Non-pigmented ciliary epithelial cell (primary cell): ENCODE measurements at regions not wholly inside any gene's neighbourhood (a gene's known extent, or its start where the extent isn't known, plus 50 kb on each side); places are given as distances from the start of the nearest gene placed in this dataset.
"Not testable (repeated sequence)": the region's sequence is repeated elsewhere in the genome, so short reads cannot be mapped to it uniquely, and the experiment has no call there.

ENCODE experiments used
- DNase-seq: peaks from one replicate; pipeline ENCODE4 v3.0.0-alpha.2; 2010; ENCODE audit warnings: low read depth

- DNase-seq, result no peak
Measured at GRCh38 chr17:70934835-70935234, 765.5 kb downstream of the KCNJ2 start.

GRCh38 chr17:70936724-70937123 is 767.4 kb downstream of the KCNJ2 start:
- no peak for DNase-seq

GRCh38 chr17:70938336-70938735 is 769.0 kb downstream of the KCNJ2 start:
- DNase-seq, result no peak

GRCh38 chr17:70945386-70945785 is 776.1 kb downstream of the KCNJ2 start:
- DNase-seq, result no peak

GRCh38 chr17:70947215-70947614 is 777.9 kb downstream of the KCNJ2 start:
- no peak for DNase-seq

GRCh38 chr17:70947636-70948565 is 778.6 kb downstream of the KCNJ2 start:
- DNase-seq, result no peak

- DNase-seq, result not testable (repeated sequence)
Measured at GRCh38 chr17:70953140-70953539, 783.8 kb downstream of the KCNJ2 start.

GRCh38 chr17:70955441-70955840 is 786.1 kb downstream of the KCNJ2 start:
- no peak for DNase-seq

- no peak for DNase-seq
Measured at GRCh38 chr17:70956726-70957125, 787.4 kb downstream of the KCNJ2 start.

- DNase-seq, result peak; percentile 22
Measured at GRCh38 chr17:70961341-70961740, 792.0 kb downstream of the KCNJ2 start.

GRCh38 chr17:70968302-70968701 is 799.0 kb downstream of the KCNJ2 start:
- DNase-seq, result no peak

- DNase-seq, result no peak
Measured at GRCh38 chr17:70969521-70970034, 800.2 kb downstream of the KCNJ2 start.

GRCh38 chr17:70976447-70976846 is 807.1 kb downstream of the KCNJ2 start:
- no peak for DNase-seq

GRCh38 chr17:70984873-70985272 is 815.5 kb downstream of the KCNJ2 start:
- DNase-seq, result no peak

GRCh38 chr17:70987867-70988340 is 818.6 kb downstream of the KCNJ2 start:
- DNase-seq, result no peak

GRCh38 chr17:70988622-70989021 is 819.3 kb downstream of the KCNJ2 start:
- no peak for DNase-seq

GRCh38 chr17:70989280-70989679 is 819.9 kb downstream of the KCNJ2 start:
- DNase-seq, result no peak

GRCh38 chr17:70994194-70994593 is 824.9 kb downstream of the KCNJ2 start:
- no peak for DNase-seq

- no peak for DNase-seq
Measured at GRCh38 chr17:70995997-70996396, 826.7 kb downstream of the KCNJ2 start.

GRCh38 chr17:71003736-71004135 is 834.4 kb downstream of the KCNJ2 start:
- no peak for DNase-seq

- DNase-seq, result no peak
Measured at GRCh38 chr17:71004413-71004812, 835.1 kb downstream of the KCNJ2 start.

- no peak for DNase-seq
Measured at GRCh38 chr17:71011391-71011790, 842.1 kb downstream of the KCNJ2 start.

- DNase-seq, result no peak
Measured at GRCh38 chr17:71019699-71020098, 850.4 kb downstream of the KCNJ2 start.

- DNase-seq, result no peak
Measured at GRCh38 chr17:71022758-71023157, 853.4 kb downstream of the KCNJ2 start.
